PC-9 (cell line): ENCODE measurements at regions not wholly inside any gene's neighbourhood (a gene's known extent, or its start where the extent isn't known, plus 50 kb on each side); places are given as distances from the start of the nearest gene placed in this dataset.

Experiments
- CTCF ChIP-seq: fragments of 200-600 bp; sonication (generic); conservative IDR thresholded peaks from 2 replicates; pipeline ENCODE4 v1.6.1; 2017; ENCODE audit warnings: mixed run types, antibody characterized with exemption, mild to moderate bottlenecking, moderate library complexity
- EZH2 ChIP-seq: fragments of 200-600 bp; sonication (generic); IDR thresholded peaks from 2 replicates; pipeline ENCODE4 v1.8.0; 2017; ENCODE audit warnings: antibody characterized with exemption, low read depth

- TF ChIP-seq EZH2 (no peak), CTCF (no peak)
Measured at GRCh38 chr21:27043377-27043776, 76.5 kb upstream of the ADAMTS5 start.
